K562 (cell line): ENCODE measurements at regions not wholly inside any gene's neighbourhood (a gene's known extent, or its start where the extent isn't known, plus 50 kb on each side); places are given as distances from the start of the nearest gene placed in this dataset.

Source experiments
- CSDE1 ChIP-seq, 2 experiments: fragments of 450-650 bp; IDR thresholded peaks; 2 replicates each; pipeline ENCODE4 v1.6.1; 2016; ENCODE audit warnings: mild to moderate bottlenecking in 1 of 2
- CTCF ChIP-seq, 3 experiments: IDR thresholded peaks in 2 of 3; conservative IDR thresholded peaks in 1 of 3; 2 replicates each; pipeline ENCODE4 v1.5.1; 2011 to 2012; ENCODE audit warnings: low read length in 3 of 3, mild to moderate bottlenecking in 3 of 3, control low read depth in 2 of 3, improper control_type of control experiment in 1 of 3, inconsistent platforms in 1 of 3, low read depth in 1 of 3, mixed read lengths in 1 of 3, moderate library complexity in 1 of 3; ENCODE audit not compliant: insufficient read depth in 2 of 3
- ETV6 ChIP-seq, 3 experiments: fragments of 150-350 bp in 1 of 3; sonication (generic) in 1 of 3; formaldehyde crosslinking in 1 of 3; IDR thresholded peaks; 2 replicates each; pipeline versions ENCODE4 v1.6.1 to v1.8.0; 2014 to 2022; ENCODE audit warnings: borderline replicate concordance in 2 of 3, low read depth in 2 of 3, antibody characterized with exemption in 1 of 3, low read length in 1 of 3, mild to moderate bottlenecking in 1 of 3, missing genetic modification reagents in 1 of 3
- POLR2A ChIP-seq: fragments of 450-650 bp; conservative IDR thresholded peaks from 2 replicates; pipeline ENCODE4 v1.6.1; 2016
- RCOR1 ChIP-seq, 2 experiments: IDR thresholded peaks; 2 replicates each; pipeline ENCODE4 v1.6.1; 2012; ENCODE audit warnings: low read depth in 2 of 2, low read length in 2 of 2, borderline replicate concordance in 1 of 2, improper control_type of control experiment in 1 of 2
- TAF7 ChIP-seq: fragments of 450-650 bp; IDR thresholded peaks from 2 replicates; pipeline ENCODE4 v1.6.1; 2016; ENCODE audit warnings: missing genetic modification characterization, missing compliant biosample characterization
- TFAM ChIP-seq: fragments of 250-450 bp; sonication (Bioruptor Pico); conservative IDR thresholded peaks from 2 replicates; pipeline ENCODE4 v1.5.0; 2021; ENCODE audit warnings: mild to moderate bottlenecking, moderate library complexity
- ZNF384 ChIP-seq: IDR thresholded peaks from 2 replicates; pipeline ENCODE4 v1.6.1; 2012; ENCODE audit warnings: low read depth, low read length, improper control_type of control experiment
- TF ChIP-seq, protein P1 (sequence below), 2 experiments: IDR thresholded peaks; 2 replicates each; pipeline ENCODE4 v1.6.1; 2011; ENCODE audit warnings: borderline replicate concordance in 1 of 2, control low read depth in 1 of 2, low read depth in 1 of 2, low read length in 1 of 2, mild to moderate bottlenecking in 1 of 2, mixed read lengths in 1 of 2, moderate library complexity in 1 of 2; ENCODE audit not compliant: insufficient read depth in 1 of 2, insufficient read length in 1 of 2, poor library complexity in 1 of 2, severe bottlenecking in 1 of 2; ENCODE audit errors: extremely low read depth in 1 of 2
- TF ChIP-seq, protein P2 (sequence below): fragments of 450-650 bp; IDR thresholded peaks from 2 replicates; pipeline ENCODE4 v1.6.1; 2018; ENCODE audit not compliant: partially characterized antibody
- TF ChIP-seq, protein P3 (sequence below): fragments of 250-450 bp; sonication (Bioruptor Pico); IDR thresholded peaks from 2 replicates; pipeline ENCODE4 v1.9.0; 2021; ENCODE audit warnings: mild to moderate bottlenecking

DNA sequence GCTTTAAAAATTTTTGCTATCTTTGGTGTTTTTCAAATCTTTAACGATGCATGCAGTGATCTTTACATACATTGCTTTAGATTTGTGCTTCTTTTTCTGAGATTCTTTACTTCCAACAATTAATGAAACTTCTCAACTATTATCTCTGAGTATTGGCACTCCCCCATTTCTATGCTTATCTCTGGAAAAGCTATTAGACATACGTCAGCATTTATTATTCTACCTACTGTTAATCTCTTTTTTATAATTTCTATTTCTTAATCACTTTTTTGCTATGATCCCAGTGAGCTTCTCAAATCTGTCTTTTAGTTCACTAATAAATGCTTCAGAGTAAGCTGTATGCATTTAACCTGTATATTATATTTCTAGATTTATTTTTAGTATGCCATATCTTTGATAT, 264.2 kb upstream of the TFAP2D start:
- no peak for TF ChIP-seq TAF7
- TF ChIP-seq CSDE1 (IDR thresholded peaks at IDR 0.05) = no peak
- TF ChIP-seq, protein P1, sequence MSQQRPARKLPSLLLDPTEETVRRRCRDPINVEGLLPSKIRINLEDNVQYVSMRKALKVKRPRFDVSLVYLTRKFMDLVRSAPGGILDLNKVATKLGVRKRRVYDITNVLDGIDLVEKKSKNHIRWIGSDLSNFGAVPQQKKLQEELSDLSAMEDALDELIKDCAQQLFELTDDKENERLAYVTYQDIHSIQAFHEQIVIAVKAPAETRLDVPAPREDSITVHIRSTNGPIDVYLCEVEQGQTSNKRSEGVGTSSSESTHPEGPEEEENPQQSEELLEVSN (IDR thresholded peaks at IDR 0.05; ENCODE audit: borderline replicate concordance in 1 of 2, extremely low read depth in 1 of 2, insufficient read depth in 1 of 2, insufficient read length in 1 of 2, low read depth in 1 of 2, low read length in 1 of 2, poor library complexity in 1 of 2, severe bottlenecking in 1 of 2) = no peak
- no peak for TF ChIP-seq POLR2A
- TF ChIP-seq, protein P2, sequence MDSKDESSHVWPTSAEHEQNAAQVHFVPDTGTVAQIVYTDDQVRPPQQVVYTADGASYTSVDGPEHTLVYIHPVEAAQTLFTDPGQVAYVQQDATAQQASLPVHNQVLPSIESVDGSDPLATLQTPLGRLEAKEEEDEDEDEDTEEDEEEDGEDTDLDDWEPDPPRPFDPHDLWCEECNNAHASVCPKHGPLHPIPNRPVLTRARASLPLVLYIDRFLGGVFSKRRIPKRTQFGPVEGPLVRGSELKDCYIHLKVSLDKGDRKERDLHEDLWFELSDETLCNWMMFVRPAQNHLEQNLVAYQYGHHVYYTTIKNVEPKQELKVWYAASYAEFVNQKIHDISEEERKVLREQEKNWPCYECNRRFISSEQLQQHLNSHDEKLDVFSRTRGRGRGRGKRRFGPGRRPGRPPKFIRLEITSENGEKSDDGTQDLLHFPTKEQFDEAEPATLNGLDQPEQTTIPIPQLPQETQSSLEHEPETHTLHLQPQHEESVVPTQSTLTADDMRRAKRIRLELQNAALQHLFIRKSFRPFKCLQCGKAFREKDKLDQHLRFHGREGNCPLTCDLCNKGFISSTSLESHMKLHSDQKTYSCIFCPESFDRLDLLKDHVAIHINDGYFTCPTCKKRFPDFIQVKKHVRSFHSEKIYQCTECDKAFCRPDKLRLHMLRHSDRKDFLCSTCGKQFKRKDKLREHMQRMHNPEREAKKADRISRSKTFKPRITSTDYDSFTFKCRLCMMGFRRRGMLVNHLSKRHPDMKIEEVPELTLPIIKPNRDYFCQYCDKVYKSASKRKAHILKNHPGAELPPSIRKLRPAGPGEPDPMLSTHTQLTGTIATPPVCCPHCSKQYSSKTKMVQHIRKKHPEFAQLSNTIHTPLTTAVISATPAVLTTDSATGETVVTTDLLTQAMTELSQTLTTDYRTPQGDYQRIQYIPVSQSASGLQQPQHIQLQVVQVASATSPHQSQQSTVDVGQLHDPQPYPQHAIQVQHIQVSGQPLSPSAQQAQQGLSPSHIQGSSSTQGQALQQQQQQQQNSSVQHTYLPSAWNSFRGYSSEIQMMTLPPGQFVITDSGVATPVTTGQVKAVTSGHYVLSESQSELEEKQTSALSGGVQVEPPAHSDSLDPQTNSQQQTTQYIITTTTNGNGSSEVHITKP = no peak
- TF ChIP-seq, protein P3, sequence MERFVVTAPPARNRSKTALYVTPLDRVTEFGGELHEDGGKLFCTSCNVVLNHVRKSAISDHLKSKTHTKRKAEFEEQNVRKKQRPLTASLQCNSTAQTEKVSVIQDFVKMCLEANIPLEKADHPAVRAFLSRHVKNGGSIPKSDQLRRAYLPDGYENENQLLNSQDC (CRISPR knock-in tag) = no peak
- TF ChIP-seq CTCF (IDR thresholded peaks at IDR 0.05 in 2 of 3, conservative IDR thresholded peaks at IDR 0.05 in 1 of 3; ENCODE audit: insufficient read depth in 2 of 3, low read depth in 1 of 3, low read length in 3 of 3) = no peak
- no peak for TF ChIP-seq TFAM (CRISPR knock-in tag)
- TF ChIP-seq ETV6 (IDR thresholded peaks at IDR 0.05; ENCODE audit: borderline replicate concordance in 1 of 2, low read depth in 2 of 2, low read length in 1 of 2) = no peak
- no peak for TF ChIP-seq ETV6 (CRISPR knock-in tag; IDR thresholded peaks at IDR 0.05; ENCODE audit: borderline replicate concordance)
- TF ChIP-seq ZNF384 = no peak
- TF ChIP-seq RCOR1 (IDR thresholded peaks at IDR 0.05; ENCODE audit: borderline replicate concordance in 1 of 2, low read depth in 2 of 2, low read length in 2 of 2) = no peak
